H1 (cell line): ENCODE measurements at regions not wholly inside any gene's neighbourhood (a gene's known extent, or its start where the extent isn't known, plus 50 kb on each side); places are given as distances from the start of the nearest gene placed in this dataset.

ENCODE experiments used
- CTCF ChIA-PET: fragments of 300-600 bp; sonication (Branson Sonifier 250); formaldehyde crosslinking; loops from one replicate; lab custom pipeline; 2021; ENCODE audit not compliant: partially characterized antibody; lab: Charles Lee
- POLR2A ChIA-PET: fragments of 300-600 bp; sonication (Branson Sonifier 250); formaldehyde crosslinking; loops from one replicate; lab custom pipeline; 2021; ENCODE audit warnings: inconsistent platforms; ENCODE audit not compliant: partially characterized antibody; lab: Charles Lee
- DNase-seq, 2 experiments: peaks; one replicate each; pipeline versions ENCODE4 v3.0.0 to v3.0.0-alpha.2; 2010 to 2022; ENCODE audit warnings: low spot score in 2 of 2, low read depth in 1 of 2, mixed read lengths in 1 of 2
- FAIRE-seq: peaks from 2 replicates; lab custom pipeline; 2011; peaks lifted over from hg19 to GRCh38; lab: Jason Lieb, UNC
- H2AFZ ChIP-seq: 2 replicates; pipeline ENCODE4 v1.8.1; 2012; ENCODE audit warnings: low read length, inconsistent platforms
- H2AK5ac ChIP-seq: 2 replicates; pipeline ENCODE4 v1.6.1; 2013; ENCODE audit warnings: low read depth, low read length
- H2BK120ac ChIP-seq: replicated peaks from 2 replicates; pipeline ENCODE3; 2013; ENCODE audit warnings: low read depth, low read length, inconsistent platforms
- H2BK12ac ChIP-seq: 2 replicates; pipeline ENCODE4 v1.6.1; 2013; ENCODE audit warnings: low read depth, low read length
- H2BK15ac ChIP-seq: 2 replicates; pipeline ENCODE4 v1.6.1; 2013; ENCODE audit warnings: low read length
- H2BK20ac ChIP-seq: 2 replicates; pipeline ENCODE4 v1.6.1; 2013; ENCODE audit warnings: low read length
- H2BK5ac ChIP-seq: 2 replicates; pipeline ENCODE4 v1.6.1; 2013; ENCODE audit warnings: low read depth, low read length
- H3K14ac ChIP-seq: 2 replicates; pipeline ENCODE4 v1.6.1; 2013; ENCODE audit warnings: inconsistent platforms; ENCODE audit not compliant: insufficient read length
- H3K18ac ChIP-seq: 2 replicates; pipeline ENCODE4 v1.6.1; 2013; ENCODE audit warnings: low read length; ENCODE audit errors: extremely low read depth
- H3K23ac ChIP-seq: 2 replicates; pipeline ENCODE4 v1.6.1; 2013; ENCODE audit warnings: inconsistent platforms; ENCODE audit not compliant: insufficient read length
- H3K23me2 ChIP-seq: 2 replicates; pipeline ENCODE4 v1.6.1; 2013; ENCODE audit warnings: low read depth, low read length
- H3K27ac ChIP-seq: 2 replicates; pipeline ENCODE4 v1.6.1; 2011; ENCODE audit warnings: low read depth, low read length, inconsistent platforms
- H3K27me3 ChIP-seq, 4 experiments: replicated peaks in 1 of 4; 1 replicate in 1 of 4; 2 replicates in 3 of 4; pipeline versions ENCODE4 v1.6.1 to v1.8.1; 2011 to 2013; ENCODE audit warnings: low read length in 3 of 4, mild to moderate bottlenecking in 3 of 4, inconsistent platforms in 2 of 4, mixed read lengths in 2 of 4, moderate library complexity in 1 of 4; ENCODE audit not compliant: control insufficient read depth in 3 of 4, insufficient read depth in 3 of 4; ENCODE audit errors: extremely low read depth in 1 of 4
- H3K36me3 ChIP-seq, 4 experiments: 2 replicates each; pipeline versions ENCODE4 v1.6.1 to v1.8.1; 2011 to 2013; ENCODE audit warnings: mild to moderate bottlenecking in 4 of 4, low read length in 3 of 4, moderate library complexity in 2 of 4, control low read depth in 1 of 4, inconsistent platforms in 1 of 4; ENCODE audit not compliant: insufficient read depth in 4 of 4, control insufficient read depth in 2 of 4
- H3K4ac ChIP-seq: replicated peaks from 2 replicates; pipeline ENCODE3; 2013; ENCODE audit warnings: low read length, low read depth, mixed read lengths, inconsistent platforms; ENCODE audit not compliant: insufficient read length
- H3K4me1 ChIP-seq, 4 experiments: replicated peaks in 1 of 4; 1 replicate in 1 of 4; 2 replicates in 3 of 4; pipeline versions ENCODE4 v1.6.1 to v1.8.1; 2011 to 2013; ENCODE audit warnings: low read length in 3 of 4, inconsistent platforms in 2 of 4, mixed read lengths in 1 of 4; ENCODE audit not compliant: insufficient read depth in 4 of 4, control insufficient read depth in 3 of 4
- H3K4me2 ChIP-seq, 2 experiments: 2 replicates each; pipeline versions ENCODE4 v1.6.1 to v1.8.1; 2011 to 2013; ENCODE audit warnings: low read depth in 2 of 2, low read length in 2 of 2, control low read depth in 1 of 2, inconsistent platforms in 1 of 2, mild to moderate bottlenecking in 1 of 2; ENCODE audit not compliant: insufficient read depth in 1 of 2
- H3K4me3 ChIP-seq, 4 experiments: fragments of 200-600, 300-600 bp in 1 of 4; sonication (generic), shearing (Covaris generic), sonication (Bioruptor Twin) in 1 of 4; 2 replicates each; pipeline versions ENCODE4 v1.5.1 to v1.8.1; 2011 to 2016; ENCODE audit warnings: low read length in 4 of 4, low read depth in 3 of 4, control low read depth in 2 of 4, inconsistent platforms in 2 of 4, mild to moderate bottlenecking in 2 of 4, mixed read lengths in 1 of 4, moderate library complexity in 1 of 4; ENCODE audit not compliant: insufficient read depth in 2 of 4; ENCODE audit errors: extremely low read depth in 1 of 4
- H3K56ac ChIP-seq: replicated peaks from 2 replicates; pipeline ENCODE3; 2013; ENCODE audit warnings: low read depth, mild to moderate bottlenecking, mixed read lengths, low read length, inconsistent platforms; ENCODE audit not compliant: insufficient read length
- H3K79me1 ChIP-seq: 2 replicates; pipeline ENCODE4 v1.6.1; 2013; ENCODE audit warnings: low read depth, low read length, control low read depth
- H3K79me2 ChIP-seq, 2 experiments: 2 replicates each; pipeline versions ENCODE4 v1.6.1 to v1.8.1; 2012 to 2013; ENCODE audit warnings: low read length in 2 of 2, mild to moderate bottlenecking in 2 of 2, inconsistent platforms in 1 of 2; ENCODE audit not compliant: insufficient read depth in 2 of 2, control insufficient read depth in 1 of 2
- H3K9ac ChIP-seq, 4 experiments: replicated peaks in 1 of 4; 1 replicate in 1 of 4; 2 replicates in 3 of 4; pipeline versions ENCODE4 v1.6.1 to v1.8.1; 2011 to 2013; ENCODE audit warnings: low read depth in 3 of 4, low read length in 3 of 4, control low read depth in 2 of 4, mild to moderate bottlenecking in 2 of 4, moderate library complexity in 2 of 4, inconsistent platforms in 1 of 4; ENCODE audit errors: extremely low read depth in 1 of 4
- H3K9me3 ChIP-seq, 2 experiments: 2 replicates each; pipeline versions ENCODE4 v1.6.1 to v1.8.1; 2012 to 2013; ENCODE audit warnings: mild to moderate bottlenecking in 2 of 2, moderate library complexity in 2 of 2, control low read depth in 1 of 2, inconsistent platforms in 1 of 2, low read depth in 1 of 2, low read length in 1 of 2, mixed read lengths in 1 of 2; ENCODE audit not compliant: insufficient read depth in 2 of 2
- H4K20me1 ChIP-seq, 2 experiments: replicated peaks in 1 of 2; 2 replicates each; pipeline versions ENCODE3 to v1.8.1; 2011 to 2013; ENCODE audit warnings: inconsistent platforms in 2 of 2, low read length in 2 of 2, mild to moderate bottlenecking in 1 of 2; ENCODE audit not compliant: insufficient read depth in 2 of 2, control insufficient read depth in 1 of 2
- H4K5ac ChIP-seq: 2 replicates; pipeline ENCODE4 v1.6.1; 2013; ENCODE audit warnings: low read length, low read depth, mixed read lengths, inconsistent platforms; ENCODE audit not compliant: insufficient read length
- H4K8ac ChIP-seq: 2 replicates; pipeline ENCODE4 v1.8.0; 2013; ENCODE audit warnings: mild to moderate bottlenecking, moderate library complexity, low read length, inconsistent platforms; ENCODE audit not compliant: insufficient read depth; ENCODE audit errors: extremely low read depth
- H4K91ac ChIP-seq: replicated peaks from 2 replicates; pipeline ENCODE3; 2013; ENCODE audit warnings: low read length, mixed read lengths, inconsistent platforms; ENCODE audit not compliant: insufficient read length
- WGBS, 2 experiments: shearing (Covaris generic) in 1 of 2; methylation state at CpG; one replicate each; pipeline versions ENCODE4 v1.1.6 to v1.1.7; 2013 to 2015; ENCODE audit warnings: low lambda C conversion rate in 2 of 2, mixed read lengths in 2 of 2, inconsistent platforms in 1 of 2, low coverage in 1 of 2, missing lambda C conversion rate in 1 of 2; ENCODE audit not compliant: insufficient replicate concordance in 2 of 2, insufficient coverage in 1 of 2, insufficient read length in 1 of 2; ENCODE audit errors: extremely low coverage in 1 of 2, missing lambda C conversion rate in 1 of 2; 5-methylcytosine and 5-hydroxymethylcytosine counted together
- TF ChIP-seq, protein P1 (sequence below): fragments of 300-600 bp; sonication (generic); IDR thresholded peaks from 2 replicates; pipeline ENCODE4 v1.7.1; 2012; ENCODE audit warnings: low read length, moderate library complexity, mild to moderate bottlenecking, inconsistent platforms; ENCODE audit not compliant: insufficient replicate concordance

DNA sequence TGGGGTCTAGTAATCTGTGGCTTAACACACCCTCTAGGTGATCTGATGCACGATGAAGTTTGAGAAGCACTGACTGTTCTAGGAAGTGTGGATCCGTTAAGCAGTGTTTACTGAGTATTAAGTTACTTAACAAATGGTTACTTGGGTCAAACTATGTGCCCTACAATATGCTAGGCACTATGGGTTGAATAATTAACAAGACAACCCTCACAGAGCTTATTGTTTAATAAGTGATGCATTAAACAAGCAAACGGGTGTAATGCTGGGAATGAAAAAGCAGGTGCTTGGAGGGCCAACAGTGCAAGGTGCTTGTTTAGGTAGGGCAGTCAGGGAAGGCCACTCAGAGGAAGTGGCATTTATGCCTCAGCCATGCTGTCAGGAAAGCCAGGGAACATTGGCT is 378.0 kb upstream of the PODXL start:
- Histone ChIP-seq H2BK20ac (no peak overlapping the region), H3K4ac (no peak overlapping the region), H4K8ac (no peak overlapping the region; the same call in 1 of the 2 replicates), H3K18ac (no peak overlapping the region), H3K4me2 (no peak overlapping the region), H4K5ac (no peak overlapping the region), H3K79me2 (no peaks in the 10 kb centered on the region), H4K20me1 (no peaks in the 10 kb centered on the region), H2BK15ac (no peak overlapping the region), H3K27me3 (no peaks in the 10 kb centered on the region), H3K36me3 (no peaks in the 10 kb centered on the region), H2BK12ac (no peak overlapping the region), H3K9me3 (no peaks in the 10 kb centered on the region), H3K4me1 (no peaks in the 10 kb centered on the region), H3K9ac (no peak overlapping the region), H2AK5ac (no peak overlapping the region), H2AFZ (no peak overlapping the region), H2BK5ac (no peak overlapping the region), H3K23me2 (no peaks in the 10 kb centered on the region), H3K27ac (no peak overlapping the region), H3K23ac (no peak overlapping the region), H3K79me1 (no peaks in the 10 kb centered on the region), H3K56ac (no peak overlapping the region), H2BK120ac (no peak overlapping the region), H3K4me3 (no peak overlapping the region), H4K91ac (no peak overlapping the region), H3K14ac (no peak overlapping the region)
- FAIRE-seq (no peak), DNase-seq (no peak)
- CTCF ChIA-PET, result interaction anchor here (0.9 to 2.1 kb wide), 3 partner anchors 26 to 85 kb away, joined by 3 to 7 read pairs (median 4); no protein-coding TSS in a partner anchor
- POLR2A ChIA-PET, result no interaction called here
- 92% methylated on average over 3 of the region's 3 CpGs; no CpG with 5 or more reads in 1 of the 2 experiments for WGBS, 2 experiments
- TF ChIP-seq, protein P1, sequence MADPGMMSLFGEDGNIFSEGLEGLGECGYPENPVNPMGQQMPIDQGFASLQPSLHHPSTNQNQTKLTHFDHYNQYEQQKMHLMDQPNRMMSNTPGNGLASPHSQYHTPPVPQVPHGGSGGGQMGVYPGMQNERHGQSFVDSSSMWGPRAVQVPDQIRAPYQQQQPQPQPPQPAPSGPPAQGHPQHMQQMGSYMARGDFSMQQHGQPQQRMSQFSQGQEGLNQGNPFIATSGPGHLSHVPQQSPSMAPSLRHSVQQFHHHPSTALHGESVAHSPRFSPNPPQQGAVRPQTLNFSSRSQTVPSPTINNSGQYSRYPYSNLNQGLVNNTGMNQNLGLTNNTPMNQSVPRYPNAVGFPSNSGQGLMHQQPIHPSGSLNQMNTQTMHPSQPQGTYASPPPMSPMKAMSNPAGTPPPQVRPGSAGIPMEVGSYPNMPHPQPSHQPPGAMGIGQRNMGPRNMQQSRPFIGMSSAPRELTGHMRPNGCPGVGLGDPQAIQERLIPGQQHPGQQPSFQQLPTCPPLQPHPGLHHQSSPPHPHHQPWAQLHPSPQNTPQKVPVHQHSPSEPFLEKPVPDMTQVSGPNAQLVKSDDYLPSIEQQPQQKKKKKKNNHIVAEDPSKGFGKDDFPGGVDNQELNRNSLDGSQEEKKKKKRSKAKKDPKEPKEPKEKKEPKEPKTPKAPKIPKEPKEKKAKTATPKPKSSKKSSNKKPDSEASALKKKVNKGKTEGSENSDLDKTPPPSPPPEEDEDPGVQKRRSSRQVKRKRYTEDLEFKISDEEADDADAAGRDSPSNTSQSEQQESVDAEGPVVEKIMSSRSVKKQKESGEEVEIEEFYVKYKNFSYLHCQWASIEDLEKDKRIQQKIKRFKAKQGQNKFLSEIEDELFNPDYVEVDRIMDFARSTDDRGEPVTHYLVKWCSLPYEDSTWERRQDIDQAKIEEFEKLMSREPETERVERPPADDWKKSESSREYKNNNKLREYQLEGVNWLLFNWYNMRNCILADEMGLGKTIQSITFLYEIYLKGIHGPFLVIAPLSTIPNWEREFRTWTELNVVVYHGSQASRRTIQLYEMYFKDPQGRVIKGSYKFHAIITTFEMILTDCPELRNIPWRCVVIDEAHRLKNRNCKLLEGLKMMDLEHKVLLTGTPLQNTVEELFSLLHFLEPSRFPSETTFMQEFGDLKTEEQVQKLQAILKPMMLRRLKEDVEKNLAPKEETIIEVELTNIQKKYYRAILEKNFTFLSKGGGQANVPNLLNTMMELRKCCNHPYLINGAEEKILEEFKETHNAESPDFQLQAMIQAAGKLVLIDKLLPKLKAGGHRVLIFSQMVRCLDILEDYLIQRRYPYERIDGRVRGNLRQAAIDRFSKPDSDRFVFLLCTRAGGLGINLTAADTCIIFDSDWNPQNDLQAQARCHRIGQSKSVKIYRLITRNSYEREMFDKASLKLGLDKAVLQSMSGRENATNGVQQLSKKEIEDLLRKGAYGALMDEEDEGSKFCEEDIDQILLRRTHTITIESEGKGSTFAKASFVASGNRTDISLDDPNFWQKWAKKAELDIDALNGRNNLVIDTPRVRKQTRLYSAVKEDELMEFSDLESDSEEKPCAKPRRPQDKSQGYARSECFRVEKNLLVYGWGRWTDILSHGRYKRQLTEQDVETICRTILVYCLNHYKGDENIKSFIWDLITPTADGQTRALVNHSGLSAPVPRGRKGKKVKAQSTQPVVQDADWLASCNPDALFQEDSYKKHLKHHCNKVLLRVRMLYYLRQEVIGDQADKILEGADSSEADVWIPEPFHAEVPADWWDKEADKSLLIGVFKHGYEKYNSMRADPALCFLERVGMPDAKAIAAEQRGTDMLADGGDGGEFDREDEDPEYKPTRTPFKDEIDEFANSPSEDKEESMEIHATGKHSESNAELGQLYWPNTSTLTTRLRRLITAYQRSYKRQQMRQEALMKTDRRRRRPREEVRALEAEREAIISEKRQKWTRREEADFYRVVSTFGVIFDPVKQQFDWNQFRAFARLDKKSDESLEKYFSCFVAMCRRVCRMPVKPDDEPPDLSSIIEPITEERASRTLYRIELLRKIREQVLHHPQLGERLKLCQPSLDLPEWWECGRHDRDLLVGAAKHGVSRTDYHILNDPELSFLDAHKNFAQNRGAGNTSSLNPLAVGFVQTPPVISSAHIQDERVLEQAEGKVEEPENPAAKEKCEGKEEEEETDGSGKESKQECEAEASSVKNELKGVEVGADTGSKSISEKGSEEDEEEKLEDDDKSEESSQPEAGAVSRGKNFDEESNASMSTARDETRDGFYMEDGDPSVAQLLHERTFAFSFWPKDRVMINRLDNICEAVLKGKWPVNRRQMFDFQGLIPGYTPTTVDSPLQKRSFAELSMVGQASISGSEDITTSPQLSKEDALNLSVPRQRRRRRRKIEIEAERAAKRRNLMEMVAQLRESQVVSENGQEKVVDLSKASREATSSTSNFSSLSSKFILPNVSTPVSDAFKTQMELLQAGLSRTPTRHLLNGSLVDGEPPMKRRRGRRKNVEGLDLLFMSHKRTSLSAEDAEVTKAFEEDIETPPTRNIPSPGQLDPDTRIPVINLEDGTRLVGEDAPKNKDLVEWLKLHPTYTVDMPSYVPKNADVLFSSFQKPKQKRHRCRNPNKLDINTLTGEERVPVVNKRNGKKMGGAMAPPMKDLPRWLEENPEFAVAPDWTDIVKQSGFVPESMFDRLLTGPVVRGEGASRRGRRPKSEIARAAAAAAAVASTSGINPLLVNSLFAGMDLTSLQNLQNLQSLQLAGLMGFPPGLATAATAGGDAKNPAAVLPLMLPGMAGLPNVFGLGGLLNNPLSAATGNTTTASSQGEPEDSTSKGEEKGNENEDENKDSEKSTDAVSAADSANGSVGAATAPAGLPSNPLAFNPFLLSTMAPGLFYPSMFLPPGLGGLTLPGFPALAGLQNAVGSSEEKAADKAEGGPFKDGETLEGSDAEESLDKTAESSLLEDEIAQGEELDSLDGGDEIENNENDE, result no peak
